22Rv1 (cell line): ENCODE measurements at regions not wholly inside any gene's neighbourhood (a gene's known extent, or its start where the extent isn't known, plus 50 kb on each side); places are given as distances from the start of the nearest gene placed in this dataset.

Source experiments
- CTCF ChIP-seq: fragments of 450-650 bp; IDR thresholded peaks from 2 replicates; pipeline ENCODE4 v1.5.1; 2017; ENCODE audit warnings: mild to moderate bottlenecking
- ZFX ChIP-seq: fragments of 450-650 bp; IDR thresholded peaks from 2 replicates; pipeline ENCODE4 v1.6.1; 2017; ENCODE audit warnings: antibody characterized with exemption, borderline replicate concordance

- TF ChIP-seq CTCF, result no peak
- TF ChIP-seq ZFX, result no peak
Observed at GRCh38 chr2:137896467-137896866, 67.8 kb upstream of the HNMT start.
